ENCODE measurements at regions not wholly inside any gene's neighbourhood (a gene's known extent, or its start where the extent isn't known, plus 50 kb on each side); places are given as distances from the start of the nearest gene placed in this dataset.

- no peak overlapping the region for H3K56ac ChIP-seq (replicated peaks; ENCODE audit: insufficient read length, low read depth, low read length)
- H3K79me2 ChIP-seq (ENCODE audit: control insufficient read depth in 1 of 2, insufficient read depth in 2 of 2, low read length in 2 of 2): no peaks in the 10 kb centered on the region
- H2BK120ac ChIP-seq (replicated peaks; ENCODE audit: low read depth, low read length): no peak overlapping the region
- no peak overlapping the region for H4K5ac ChIP-seq (ENCODE audit: insufficient read length, low read depth, low read length)
- H2AFZ ChIP-seq (ENCODE audit: low read length): no peak overlapping the region
- no peaks in the 10 kb centered on the region for H3K9me3 ChIP-seq (ENCODE audit: insufficient read depth in 2 of 2, low read depth in 1 of 2, low read length in 1 of 2)
- no peak overlapping the region for H4K91ac ChIP-seq (replicated peaks; ENCODE audit: insufficient read length, low read length)
- H3K79me1 ChIP-seq (ENCODE audit: low read depth, low read length): no peaks in the 10 kb centered on the region
- H3K4me2 ChIP-seq (ENCODE audit: insufficient read depth in 1 of 2, low read depth in 2 of 2, low read length in 2 of 2): no peak overlapping the region
- no peak overlapping the region for H3K23ac ChIP-seq (ENCODE audit: insufficient read length)
- no peak for DNase-seq (ENCODE audit: low read depth in 1 of 2, low spot score in 2 of 2)
- no peak overlapping the region for H2BK20ac ChIP-seq (ENCODE audit: low read length)
- no peak overlapping the region for H3K14ac ChIP-seq (ENCODE audit: insufficient read length)
- CTCF ChIA-PET (ENCODE audit: partially characterized antibody): no interaction called here
- H2AK5ac ChIP-seq (ENCODE audit: low read depth, low read length): no peak overlapping the region
- H3K27me3 ChIP-seq (replicated peaks in 1 of 4; ENCODE audit: control insufficient read depth in 3 of 4, extremely low read depth in 1 of 4, insufficient read depth in 3 of 4, low read length in 3 of 4): no peaks in the 10 kb centered on the region
- no peak overlapping the region for H3K9ac ChIP-seq (replicated peaks in 1 of 4; ENCODE audit: extremely low read depth in 1 of 4, low read depth in 3 of 4, low read length in 3 of 4)
- no peak overlapping the region for H4K8ac ChIP-seq (ENCODE audit: extremely low read depth, insufficient read depth, low read length)
- no peak overlapping the region for H3K18ac ChIP-seq (ENCODE audit: extremely low read depth, low read length)
- no peak overlapping the region for H3K4me3 ChIP-seq (ENCODE audit: extremely low read depth in 1 of 4, insufficient read depth in 2 of 4, low read depth in 3 of 4, low read length in 4 of 4)
- POLR2A ChIA-PET (ENCODE audit: partially characterized antibody): no interaction called here
- H3K4me1 ChIP-seq (replicated peaks in 1 of 4; ENCODE audit: control insufficient read depth in 3 of 4, insufficient read depth in 4 of 4, low read length in 3 of 4): no peaks in the 10 kb centered on the region
- H3K27ac ChIP-seq (ENCODE audit: low read depth, low read length): no peak overlapping the region
- no peak overlapping the region for H2BK5ac ChIP-seq (ENCODE audit: low read depth, low read length)
- no peak overlapping the region for H2BK15ac ChIP-seq (ENCODE audit: low read length)
- H3K4ac ChIP-seq (replicated peaks; ENCODE audit: insufficient read length, low read depth, low read length): no peak overlapping the region
- FAIRE-seq: no peak
- H3K36me3 ChIP-seq (ENCODE audit: control insufficient read depth in 2 of 4, insufficient read depth in 4 of 4, low read length in 3 of 4): no peaks in the 10 kb centered on the region
- no peaks in the 10 kb centered on the region for H4K20me1 ChIP-seq (replicated peaks in 1 of 2; ENCODE audit: control insufficient read depth in 1 of 2, insufficient read depth in 2 of 2, low read length in 2 of 2)
- 93% methylated on average over 2 of the region's 2 CpGs; no CpG with 5 or more reads in 1 of the 2 experiments for WGBS, 2 experiments (ENCODE audit: extremely low coverage in 1 of 2, insufficient coverage in 1 of 2, insufficient read length in 1 of 2, insufficient replicate concordance in 2 of 2, low coverage in 1 of 2, low lambda C conversion rate in 2 of 2, missing lambda C conversion rate in 1 of 2)
- H3K23me2 ChIP-seq (ENCODE audit: low read depth, low read length): no peaks in the 10 kb centered on the region; the same call in 1 of the 2 replicates
- no peak overlapping the region for H2BK12ac ChIP-seq (ENCODE audit: low read depth, low read length)
- TF ChIP-seq JUND (IDR thresholded peaks at IDR 0.05; ENCODE audit: low read length) (no peak), E2F6 (IDR thresholded peaks at IDR 0.05) (no peak), RAD21 (IDR thresholded peaks at IDR 0.05 in 1 of 2, conservative IDR thresholded peaks at IDR 0.05 in 1 of 2; ENCODE audit: low read depth in 2 of 2, low read length in 2 of 2) (no peak), TCF12 (IDR thresholded peaks at IDR 0.05; ENCODE audit: low read depth, low read length) (no peak), RBBP5 (IDR thresholded peaks at IDR 0.05; ENCODE audit: borderline replicate concordance, low read depth, low read length) (no peak), KDM5A (IDR thresholded peaks at IDR 0.05; ENCODE audit: low read length) (no peak), SUZ12 (IDR thresholded peaks at IDR 0.05; ENCODE audit: low read length) (no peak), EP300 (IDR thresholded peaks at IDR 0.05; ENCODE audit: borderline replicate concordance in 1 of 2, low read depth in 2 of 2, low read length in 2 of 2) (no peak), HDAC6 (IDR thresholded peaks at IDR 0.05; ENCODE audit: low read depth, low read length) (no peak), GABPA (IDR thresholded peaks at IDR 0.05; ENCODE audit: borderline replicate concordance, insufficient read depth, low read length) (no peak), TBP (IDR thresholded peaks at IDR 0.05; ENCODE audit: low read depth, low read length) (no peak), USF2 (IDR thresholded peaks at IDR 0.05; ENCODE audit: low read length) (no peak), POLR2A (IDR thresholded peaks at IDR 0.05; ENCODE audit: control extremely low read depth in 1 of 2, low read depth in 2 of 2, low read length in 2 of 2) (no peak), NRF1 (IDR thresholded peaks at IDR 0.05; ENCODE audit: low read depth, low read length) (no peak)
These were observed 1071.0 kb downstream of the SLC6A15 start for GRCh38 chr12:83841620-83842019.

Measured in H1 (cell line).